Heart left ventricle (tissue), 16 donors: ENCODE measurements at regions not wholly inside any gene's neighbourhood (a gene's known extent, or its start where the extent isn't known, plus 50 kb on each side); places are given as distances from the start of the nearest gene placed in this dataset.

ENCODE experiments used
- ATAC-seq, 4 donors: fragments of 200-7000 bp; cut with Tn5 transposase; one replicate each; pipeline ENCODE4 v1.9.1; 2020 to 2022; ENCODE audit warnings: moderate library complexity in 4 of 4, mild to moderate bottlenecking in 3 of 4, moderate number of reproducible peaks in 1 of 4
- DNase-seq, 5 donors: peaks; one replicate each; pipeline ENCODE4 v3.0.0-alpha.2; 2020
- H3K27ac ChIP-seq, 12 donors: fragments of 200-600 bp; sonication (generic) in 4 of 12; one replicate each; pipeline versions ENCODE4 v1.5.0 to v1.8.0; 2016 to 2022; ENCODE audit warnings: mild to moderate bottlenecking in 2 of 12
- H3K27me3 ChIP-seq, 9 donors: fragments of 200-600 bp; sonication (generic) in 2 of 9; one replicate each; pipeline versions ENCODE4 v1.5.1 to v1.8.0; 2016 to 2022; ENCODE audit warnings: mild to moderate bottlenecking in 3 of 9
- H3K36me3 ChIP-seq, 9 donors: fragments of 200-600 bp; sonication (generic) in 2 of 9; one replicate each; pipeline versions ENCODE4 v1.5.0 to v1.8.0; 2018 to 2022; ENCODE audit warnings: mild to moderate bottlenecking in 2 of 9
- H3K4me1 ChIP-seq, 12 donors: fragments of 200-600 bp; sonication (generic) in 4 of 12; one replicate each; pipeline versions ENCODE4 v1.5.0 to v1.8.0; 2016 to 2022; ENCODE audit warnings: mild to moderate bottlenecking in 3 of 12
- H3K4me3 ChIP-seq, 12 donors: fragments of 200-600 bp; sonication (generic) in 4 of 12; one replicate each; pipeline versions ENCODE4 v1.5.0 to v1.8.0; 2017 to 2022; ENCODE audit warnings: mild to moderate bottlenecking in 9 of 12, moderate library complexity in 4 of 12
- H3K9me3 ChIP-seq, 12 donors: fragments of 200-600 bp; sonication (generic) in 4 of 12; one replicate each; pipeline versions ENCODE4 v1.5.0 to v1.8.0; 2016 to 2022; ENCODE audit warnings: mild to moderate bottlenecking in 1 of 12
- POLR2A ChIP-seq, 2 donors: fragments of 450-650 bp; IDR thresholded peaks; one replicate each; pipeline ENCODE4 v1.6.1; 2017; ENCODE audit warnings: antibody characterized with exemption in 2 of 2, mild to moderate bottlenecking in 2 of 2, moderate library complexity in 2 of 2
- WGBS, 4 donors: extraction: QIAGEN DNeasy Blood & Tissue Kit in 2 of 4; methylation state at CpG; one replicate each; pipeline versions ENCODE4 v1.1.5 to v1.1.7; 2013 to 2018; 5-methylcytosine and 5-hydroxymethylcytosine counted together
- intact Hi-C, 10 donors: fragments of 100-400 bp; cut with DNase I; formaldehyde crosslinking; loops; one replicate each; pipeline versions ENCODE4 v1.11.1 to v1.14.2; 2022
- TF ChIP-seq, protein P1 (sequence below), 12 donors: fragments of 200-600 bp; sonication (generic) in 4 of 12; IDR thresholded peaks; one replicate each; pipeline versions ENCODE4 v1.5.0 to v1.8.0; 2018 to 2022; ENCODE audit warnings: antibody characterized with exemption in 12 of 12, mild to moderate bottlenecking in 5 of 12
- donor health status: ischemic (EF 13 %, LVEDD 7.1; RV severe dilation, severe dysfunction).
- donor health status: healthy with polysubstance abuse.
- donor health status: DM: no; HTN: yes; CAD: no.
- donor health status: DM: no; HTN: no; CAD: no.
- donor health status: ischemic (EF 25% LVEDD 6.9; RV normal size, moderate dysfunction).
- donor health status: ischemic (EF 25% LVEDD 5.7; RV mildly dilated, moderate dysfunction).
- donor health status: healthy.
- donor health status: DM: yes; HTN: yes; CAD: no.
- donor health status: ischemic (EF 35%, LVEDD 5.7; RV mildly dilated, moderate dysfunction).
- donor health status: nonischemic (EF 11% LVEDD 7.7; RV severe dilation, severe dysfunction).
- donor health status: DM: yes; HTN: yes; CAD: no.
- donor health status: PGD.
- donor health status: ischemic (EF 29% LVEDD 5.4; RV normal size, mild dysfunction).
- donor health status: nonischemic (EF 23%, LVEDD 6.1; RV moderate dilation, normal function).

DNA sequence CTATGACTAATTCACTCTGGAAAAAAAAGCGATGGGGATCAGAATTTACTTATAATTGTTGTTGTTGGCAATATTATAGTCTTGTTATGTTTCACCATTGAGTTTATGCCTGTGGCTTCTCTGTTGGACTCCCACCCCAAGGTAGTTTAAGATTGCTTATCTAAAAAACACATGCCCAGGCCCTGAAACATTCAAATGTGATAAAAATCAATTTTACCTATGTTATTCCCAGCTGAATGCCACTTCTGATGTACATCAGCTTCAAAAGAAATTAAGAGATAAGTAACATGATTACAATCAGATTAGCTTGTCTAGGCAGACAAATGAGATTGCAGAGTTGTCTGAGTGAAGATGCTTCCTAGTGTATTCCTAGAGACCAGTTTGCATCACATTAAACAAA lies 484.7 kb downstream of the PCDH7 start:
- Histone ChIP-seq H3K27me3 (no peaks in the 10 kb centered on the region), H3K4me3 (no peak overlapping the region), H3K36me3 (no peaks in the 10 kb centered on the region), H3K4me1 (no peaks in the 10 kb centered on the region), H3K27ac (no peak overlapping the region), H3K9me3 (peaks cover 0 to 4% (median 0%) of the 10 kb centered on the region in 12 donors)
- TF ChIP-seq, protein P1, sequence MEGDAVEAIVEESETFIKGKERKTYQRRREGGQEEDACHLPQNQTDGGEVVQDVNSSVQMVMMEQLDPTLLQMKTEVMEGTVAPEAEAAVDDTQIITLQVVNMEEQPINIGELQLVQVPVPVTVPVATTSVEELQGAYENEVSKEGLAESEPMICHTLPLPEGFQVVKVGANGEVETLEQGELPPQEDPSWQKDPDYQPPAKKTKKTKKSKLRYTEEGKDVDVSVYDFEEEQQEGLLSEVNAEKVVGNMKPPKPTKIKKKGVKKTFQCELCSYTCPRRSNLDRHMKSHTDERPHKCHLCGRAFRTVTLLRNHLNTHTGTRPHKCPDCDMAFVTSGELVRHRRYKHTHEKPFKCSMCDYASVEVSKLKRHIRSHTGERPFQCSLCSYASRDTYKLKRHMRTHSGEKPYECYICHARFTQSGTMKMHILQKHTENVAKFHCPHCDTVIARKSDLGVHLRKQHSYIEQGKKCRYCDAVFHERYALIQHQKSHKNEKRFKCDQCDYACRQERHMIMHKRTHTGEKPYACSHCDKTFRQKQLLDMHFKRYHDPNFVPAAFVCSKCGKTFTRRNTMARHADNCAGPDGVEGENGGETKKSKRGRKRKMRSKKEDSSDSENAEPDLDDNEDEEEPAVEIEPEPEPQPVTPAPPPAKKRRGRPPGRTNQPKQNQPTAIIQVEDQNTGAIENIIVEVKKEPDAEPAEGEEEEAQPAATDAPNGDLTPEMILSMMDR (IDR thresholded peaks at IDR 0.05): no peak
- no peak for TF ChIP-seq POLR2A (IDR thresholded peaks at IDR 0.05)
- no peak for ATAC-seq
- 66 to 82% (median 74%) methylated on average over 1 of the region's 1 CpG for WGBS, 4 donors
- DNase-seq: no peak
- intact Hi-C loops: no loop called here

DNA sequence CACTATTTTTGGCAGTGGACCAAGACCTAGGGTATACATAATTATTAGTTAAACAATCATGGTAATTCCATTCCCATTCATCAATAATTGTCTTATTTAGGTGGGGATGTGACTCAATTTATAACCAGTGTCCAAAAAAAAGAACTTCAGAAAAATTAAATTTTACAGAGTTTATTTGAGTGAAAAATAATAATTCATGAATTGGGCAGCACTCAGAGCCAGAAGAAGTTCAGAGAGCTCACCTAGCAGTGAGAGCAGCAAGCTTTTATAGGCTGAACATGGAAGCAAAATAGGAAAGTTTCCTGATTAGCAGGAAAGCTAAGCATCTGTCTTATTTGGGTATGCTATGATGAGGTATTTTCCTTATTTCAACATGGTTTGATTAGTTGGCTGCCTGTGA lies 500.8 kb downstream of the PCDH7 start:
- ATAC-seq (no peak), DNase-seq (no peak)
- no peaks in the 10 kb centered on the region for H3K4me1 ChIP-seq
- no peak for TF ChIP-seq POLR2A (IDR thresholded peaks at IDR 0.05)
- TF ChIP-seq, protein P1 (IDR thresholded peaks at IDR 0.05): no peak
- peaks cover 0 to 7% (median 0%) of the 10 kb centered on the region in 12 donors for H3K9me3 ChIP-seq
- no peaks in the 10 kb centered on the region for H3K36me3 ChIP-seq
- no peak overlapping the region for H3K4me3 ChIP-seq
- no peak overlapping the region for H3K27ac ChIP-seq
- no peaks in the 10 kb centered on the region for H3K27me3 ChIP-seq
- intact Hi-C loops: no loop called here

DNA sequence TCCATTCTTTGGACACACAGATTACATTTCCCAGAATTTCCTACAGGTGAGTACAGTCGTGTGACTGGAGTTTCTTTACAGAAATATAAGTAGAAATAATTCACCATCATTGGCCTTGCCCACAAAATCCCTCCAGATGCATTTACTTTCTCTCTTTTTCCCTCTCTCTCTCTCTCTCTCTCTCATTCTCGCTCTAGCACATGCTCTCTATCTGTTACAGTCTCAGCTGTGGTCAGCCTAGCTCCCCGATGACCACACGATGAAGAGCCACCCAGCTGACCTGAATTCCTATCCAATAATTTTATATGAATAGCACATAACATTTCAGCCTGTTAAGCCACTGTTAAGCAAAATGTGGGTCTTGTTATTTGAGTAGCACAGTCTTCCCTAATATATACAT lies 507.9 kb downstream of the PCDH7 start:
- intact Hi-C loops: no loop called here

DNA sequence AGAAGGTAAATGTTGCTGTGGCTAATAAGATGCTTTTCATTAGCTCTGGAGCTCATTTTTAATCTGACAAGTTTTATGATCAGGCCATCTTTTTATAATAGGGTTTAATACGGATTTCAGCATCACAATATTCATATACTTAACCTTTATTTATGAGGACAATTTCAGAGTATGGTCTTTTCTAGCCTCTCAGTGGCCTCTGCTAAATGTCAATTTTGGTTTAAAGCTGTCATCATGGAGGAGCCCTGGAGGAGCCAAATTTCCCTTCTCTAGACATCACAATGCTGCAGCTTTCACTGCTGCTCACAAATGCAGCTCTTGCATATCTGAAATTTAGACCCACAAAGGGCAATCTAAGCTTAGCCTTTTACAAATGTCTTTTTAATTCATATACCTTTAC lies 510.4 kb downstream of the PCDH7 start:
- H3K4me1 ChIP-seq: no peaks in the 10 kb centered on the region
- H3K4me3 ChIP-seq: no peak overlapping the region
- no peaks in the 10 kb centered on the region for H3K9me3 ChIP-seq
- no peak overlapping the region for H3K27ac ChIP-seq
- DNase-seq (no peak), ATAC-seq (no peak)
- 58 to 68% (median 64%) methylated on average over 1 of the region's 1 CpG for WGBS, 4 donors
- no peaks in the 10 kb centered on the region for H3K36me3 ChIP-seq
- intact Hi-C loops: no loop called here
- H3K27me3 ChIP-seq: no peaks in the 10 kb centered on the region
- TF ChIP-seq, protein P1 (IDR thresholded peaks at IDR 0.05): no peak
- TF ChIP-seq POLR2A (IDR thresholded peaks at IDR 0.05): no peak

More for the DNA sequence above, 507.9 kb downstream of the PCDH7 start:
- Histone ChIP-seq H3K27ac (no peak overlapping the region), H3K4me3 (no peak overlapping the region), H3K9me3 (no peaks in the 10 kb centered on the region), H3K4me1 (no peaks in the 10 kb centered on the region), H3K27me3 (no peaks in the 10 kb centered on the region), H3K36me3 (no peaks in the 10 kb centered on the region)
- DNase-seq (no peak), ATAC-seq (no peak)
- 79 to 85% (median 80%) methylated on average over 4 of the region's 4 CpGs for WGBS, 4 donors
- TF ChIP-seq, protein P1 (IDR thresholded peaks at IDR 0.05): no peak
- TF ChIP-seq POLR2A (IDR thresholded peaks at IDR 0.05): no peak
